ENCODE measurements at regions not wholly inside any gene's neighbourhood (a gene's known extent, or its start where the extent isn't known, plus 50 kb on each side); places are given as distances from the start of the nearest gene placed in this dataset.

DNA sequence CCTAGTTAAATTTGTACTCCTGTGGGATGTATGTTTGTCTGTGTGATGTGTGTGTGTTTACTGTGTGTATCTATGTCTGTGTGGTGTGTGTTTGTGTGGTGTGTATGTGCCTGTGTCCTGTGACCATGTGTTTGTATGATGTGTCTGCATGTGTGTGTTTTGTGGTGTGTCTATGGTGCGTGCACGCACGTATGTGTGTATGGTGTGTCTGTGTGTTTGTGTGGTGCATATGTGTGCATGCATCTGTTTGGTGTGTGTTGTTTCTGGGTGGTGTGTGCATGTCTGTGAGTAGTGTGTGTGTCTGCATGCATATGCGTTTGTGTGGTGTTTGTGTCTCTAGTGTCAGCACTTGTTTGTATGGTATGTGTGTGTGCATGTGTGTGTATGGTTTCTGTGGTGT, 174.2 kb upstream of the RBFOX1 start:
- no peak for FAIRE-seq
- CTCF ChIA-PET, result no interaction called here
- H3K27ac ChIP-seq (ENCODE audit: insufficient read depth, low read depth, low read length), result no peak overlapping the region
- no peaks in the 10 kb centered on the region for H4K20me1 ChIP-seq (replicated peaks; ENCODE audit: control insufficient read depth, extremely low read depth, insufficient read depth, low read length)
- H3K27me3 ChIP-seq (ENCODE audit: control insufficient read depth in 2 of 2, insufficient read depth in 2 of 2, low read length in 2 of 2), result no peaks in the 10 kb centered on the region
- H3K9me1 ChIP-seq (replicated peaks; ENCODE audit: control insufficient read depth, extremely low read depth, insufficient read depth, low read length), result no peaks in the 10 kb centered on the region
- H2AFZ ChIP-seq (ENCODE audit: low read depth, low read length), result no peak overlapping the region
- H3K4me3 ChIP-seq (replicated peaks in 1 of 3; ENCODE audit: insufficient read depth in 1 of 3, low read depth in 1 of 3, low read length in 3 of 3), result no peak overlapping the region
- H3K9me3 ChIP-seq (replicated peaks; ENCODE audit: control insufficient read depth, insufficient read depth, low read length), result peaks cover 6% of the 10 kb centered on the region
- H3K9ac ChIP-seq (replicated peaks; ENCODE audit: extremely low read depth, insufficient read depth, low read length), result no peak overlapping the region
- no peak overlapping the region for H3K4me2 ChIP-seq (ENCODE audit: insufficient read depth, low read length)
- DNase-seq (ENCODE audit: low read depth, low spot score), result no peak
- POLR2A ChIA-PET, result no interaction called here
- no peaks in the 10 kb centered on the region for H3K4me1 ChIP-seq (ENCODE audit: control insufficient read depth, extremely low read depth, insufficient read depth, low read length)
- no TSS peak for BruUV-seq (replicated peaks)
- no peaks in the 10 kb centered on the region for H3K79me2 ChIP-seq (ENCODE audit: control insufficient read depth, insufficient read depth, low read length)
- TF ChIP-seq MYC (IDR thresholded peaks at IDR 0.05; ENCODE audit: low read depth, low read length) (no peak), EZH2 (IDR thresholded peaks at IDR 0.05; ENCODE audit: borderline replicate concordance, low read depth, low read length, severe bottlenecking) (no peak), FOS (IDR thresholded peaks at IDR 0.05; ENCODE audit: borderline replicate concordance, insufficient read depth, low read length) (no peak), GATA2 (IDR thresholded peaks at IDR 0.05; ENCODE audit: insufficient read depth, insufficient read length, low read depth, low read length) (no peak), POLR2A (IDR thresholded peaks at IDR 0.05; ENCODE audit: low read depth, low read length) (no peak), JUN (IDR thresholded peaks at IDR 0.05; ENCODE audit: borderline replicate concordance, insufficient read depth, insufficient read length, low read depth) (no peak), POLR2AphosphoS5 (IDR thresholded peaks at IDR 0.05; ENCODE audit: insufficient read depth, low read depth, low read length) (no peak)
- TF ChIP-seq, protein P1, sequence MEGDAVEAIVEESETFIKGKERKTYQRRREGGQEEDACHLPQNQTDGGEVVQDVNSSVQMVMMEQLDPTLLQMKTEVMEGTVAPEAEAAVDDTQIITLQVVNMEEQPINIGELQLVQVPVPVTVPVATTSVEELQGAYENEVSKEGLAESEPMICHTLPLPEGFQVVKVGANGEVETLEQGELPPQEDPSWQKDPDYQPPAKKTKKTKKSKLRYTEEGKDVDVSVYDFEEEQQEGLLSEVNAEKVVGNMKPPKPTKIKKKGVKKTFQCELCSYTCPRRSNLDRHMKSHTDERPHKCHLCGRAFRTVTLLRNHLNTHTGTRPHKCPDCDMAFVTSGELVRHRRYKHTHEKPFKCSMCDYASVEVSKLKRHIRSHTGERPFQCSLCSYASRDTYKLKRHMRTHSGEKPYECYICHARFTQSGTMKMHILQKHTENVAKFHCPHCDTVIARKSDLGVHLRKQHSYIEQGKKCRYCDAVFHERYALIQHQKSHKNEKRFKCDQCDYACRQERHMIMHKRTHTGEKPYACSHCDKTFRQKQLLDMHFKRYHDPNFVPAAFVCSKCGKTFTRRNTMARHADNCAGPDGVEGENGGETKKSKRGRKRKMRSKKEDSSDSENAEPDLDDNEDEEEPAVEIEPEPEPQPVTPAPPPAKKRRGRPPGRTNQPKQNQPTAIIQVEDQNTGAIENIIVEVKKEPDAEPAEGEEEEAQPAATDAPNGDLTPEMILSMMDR (IDR thresholded peaks at IDR 0.05; ENCODE audit: extremely low read depth in 1 of 2, insufficient read depth in 1 of 2, low read depth in 1 of 2, low read length in 2 of 2), result no peak
- TF ChIP-seq, protein P2, sequence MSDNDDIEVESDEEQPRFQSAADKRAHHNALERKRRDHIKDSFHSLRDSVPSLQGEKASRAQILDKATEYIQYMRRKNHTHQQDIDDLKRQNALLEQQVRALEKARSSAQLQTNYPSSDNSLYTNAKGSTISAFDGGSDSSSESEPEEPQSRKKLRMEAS (IDR thresholded peaks at IDR 0.05; ENCODE audit: insufficient read depth, insufficient read length), result no peak
- no peaks in the 10 kb centered on the region for H3K36me3 ChIP-seq (ENCODE audit: control insufficient read depth in 2 of 2, extremely low read depth in 1 of 2, insufficient read depth in 2 of 2, low read length in 2 of 2)
- intact Hi-C loops (cut with micrococcal nuclease), result no loop called here
- dilution Hi-C loops (cut with MboI; ENCODE audit: extremely low pct_ligation_motif_present, low sequenced_read_pairs), result no loop called here
